ENCODE measurements at regions not wholly inside any gene's neighbourhood (a gene's known extent, or its start where the extent isn't known, plus 50 kb on each side); places are given as distances from the start of the nearest gene placed in this dataset.
"Not testable (repeated sequence)": the region's sequence is repeated elsewhere in the genome, so short reads cannot be mapped to it uniquely, and the experiment has no call there.

DNA sequence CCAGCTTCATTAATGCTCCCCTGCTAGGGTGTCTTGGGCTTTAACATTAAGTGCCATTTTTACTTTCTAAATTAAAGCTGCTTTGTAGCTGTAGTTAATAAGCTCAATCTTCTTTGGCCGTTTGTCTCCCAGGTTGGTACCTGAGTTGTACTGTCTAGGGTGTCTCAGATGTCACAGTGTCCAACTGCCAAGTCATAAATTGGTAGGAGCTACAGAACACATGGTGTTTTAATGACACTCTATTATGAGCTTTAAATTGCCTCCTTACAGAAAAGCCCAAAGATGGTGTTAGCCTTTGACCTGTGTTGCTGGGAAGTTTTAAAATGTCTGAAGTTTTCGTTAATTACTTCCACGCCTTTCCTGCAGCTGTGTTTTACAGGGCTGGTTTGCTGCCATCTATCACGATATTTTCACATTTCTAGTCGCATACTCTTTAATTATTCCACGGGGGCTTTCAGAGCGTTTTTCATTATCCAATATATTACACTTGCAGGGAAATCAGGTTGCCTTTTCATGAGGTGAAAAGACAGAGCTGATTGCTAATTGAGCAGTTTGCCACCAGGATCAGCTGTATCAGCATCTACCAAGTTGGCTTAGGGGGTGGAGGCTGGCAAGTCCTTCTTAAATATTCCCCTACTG lies 247.8 kb upstream of the PLPP4 start:
- no peak for DNase-seq

DNA sequence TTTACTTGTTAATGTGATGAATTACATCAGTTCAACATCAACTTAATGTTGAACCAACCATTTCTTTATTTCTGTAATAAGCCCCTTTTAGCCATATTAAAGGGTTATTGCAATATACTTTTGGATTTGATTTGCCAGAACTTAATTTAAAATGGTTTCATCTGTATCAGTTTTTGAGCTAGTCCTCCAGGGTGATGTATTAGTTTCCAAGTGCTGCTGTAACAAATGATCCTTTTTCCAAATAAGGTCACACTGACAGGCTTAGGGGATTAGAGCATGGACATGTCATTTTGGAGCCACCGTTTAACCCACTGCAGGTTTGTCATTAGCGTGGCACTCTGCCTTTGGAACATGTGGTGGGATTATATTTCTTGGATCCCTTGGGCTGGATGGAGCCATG lies 244.8 kb upstream of the PLPP4 start:
- no peak for DNase-seq

DNA sequence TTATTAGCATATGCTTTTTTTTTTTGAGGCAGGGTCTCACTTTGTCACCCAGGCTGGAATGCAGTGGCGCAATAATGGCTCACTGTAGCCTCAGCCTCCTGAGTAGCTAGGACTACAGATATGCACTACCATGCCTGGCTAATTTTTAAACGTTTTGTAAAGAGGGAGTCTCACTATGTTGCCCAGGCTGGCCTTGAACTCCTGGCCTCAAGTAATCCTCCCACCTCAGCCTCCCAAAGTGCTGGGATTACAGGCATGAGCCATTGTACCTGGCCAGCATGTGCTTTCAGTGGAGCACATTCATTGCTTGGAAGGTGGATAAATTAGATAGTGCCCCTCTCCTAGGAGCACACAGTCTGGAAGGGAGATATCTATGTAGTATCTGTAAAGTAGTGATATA lies 243.7 kb upstream of the PLPP4 start:
- not testable (repeated sequence) for DNase-seq

DNA sequence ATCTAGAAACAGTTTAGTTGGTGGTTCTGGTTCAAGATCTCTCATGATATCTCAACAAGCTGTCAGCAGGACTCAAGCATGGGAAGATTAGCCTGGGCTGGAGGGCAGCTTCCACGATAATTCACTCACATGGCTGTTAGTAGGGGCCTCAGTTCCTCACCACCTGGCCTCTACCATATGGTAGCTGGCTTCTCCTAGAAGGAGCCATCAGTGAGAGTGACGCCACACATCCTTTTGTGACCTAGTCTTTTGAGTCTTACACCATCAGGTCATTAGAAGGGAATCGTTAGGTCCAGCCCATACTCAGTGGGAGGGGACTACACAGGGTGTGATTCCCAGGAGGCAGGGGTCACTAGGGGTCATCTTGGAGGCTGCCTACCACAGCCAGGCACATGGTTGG lies 239.3 kb upstream of the PLPP4 start:
- no peak for DNase-seq

DNA sequence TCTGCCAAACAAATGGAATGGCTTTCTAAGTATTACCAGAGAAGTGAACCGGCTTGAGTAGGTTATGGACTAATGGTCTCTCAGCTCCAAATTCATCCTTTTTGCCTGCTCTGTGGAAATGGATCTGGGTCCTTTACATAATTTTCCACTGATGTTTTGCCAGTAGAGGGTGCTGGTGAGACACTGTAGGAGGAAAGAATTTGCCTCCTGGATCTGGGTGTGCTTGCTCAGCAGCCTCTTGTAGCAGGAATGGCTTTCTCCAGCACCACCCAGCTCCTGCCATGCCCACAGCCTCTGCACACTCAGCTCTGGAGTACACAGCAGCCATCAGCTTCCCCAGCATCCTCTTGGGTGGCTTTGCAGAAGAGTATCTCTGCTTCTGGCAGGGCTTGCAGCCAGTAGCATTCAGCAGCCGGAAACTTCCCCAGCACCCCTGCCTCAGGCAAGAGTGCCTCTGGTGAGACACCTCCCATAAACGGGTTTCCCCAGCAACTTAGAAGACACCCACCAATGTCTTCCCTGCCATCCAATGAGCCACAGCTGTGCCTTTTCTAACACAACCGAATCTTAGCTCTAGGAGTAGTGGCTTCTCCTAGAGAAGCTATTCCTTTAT lies 235.0 kb upstream of the PLPP4 start:
- DNase-seq: no peak

DNA sequence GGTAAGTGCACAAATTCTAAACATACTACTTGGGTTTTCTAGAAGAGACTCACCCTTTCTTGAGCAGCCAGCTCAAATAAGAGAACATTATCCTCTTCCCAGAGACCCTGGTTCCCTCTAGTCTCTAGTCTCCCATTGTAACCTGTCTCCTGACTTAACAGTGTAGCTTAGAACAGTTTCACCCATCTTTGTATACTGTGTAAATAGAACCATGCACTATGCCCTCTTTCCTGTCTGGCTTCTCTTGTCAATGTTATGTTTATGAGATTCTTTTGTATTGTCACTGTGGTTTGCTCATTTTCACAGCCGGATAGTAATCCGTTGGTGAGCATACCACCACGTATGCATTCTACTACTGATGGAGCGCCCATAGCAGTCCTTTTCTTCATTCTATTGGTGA lies 227.4 kb upstream of the PLPP4 start:
- no peak for DNase-seq

DNA sequence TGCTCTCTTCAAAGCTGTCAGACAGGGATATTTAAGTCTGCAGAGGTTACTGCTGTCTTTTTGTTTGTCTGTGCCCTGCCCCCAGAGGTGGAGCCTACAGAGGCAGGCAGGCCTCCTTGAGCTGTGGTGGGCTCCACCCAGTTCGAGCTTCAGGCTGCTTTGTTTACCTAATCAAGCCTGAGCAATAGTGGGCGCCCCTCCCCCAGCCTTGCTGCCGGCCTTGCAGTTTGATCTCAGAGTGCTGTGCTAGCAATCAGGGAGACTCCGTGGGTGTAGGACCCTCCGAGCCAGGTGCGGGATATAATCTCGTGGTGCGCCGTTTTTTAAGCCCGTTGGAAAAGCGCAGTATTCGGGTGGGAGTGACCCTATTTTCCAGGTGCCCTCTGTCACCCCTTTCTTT lies 217.3 kb upstream of the PLPP4 start:
- not testable (repeated sequence) for DNase-seq

DNA sequence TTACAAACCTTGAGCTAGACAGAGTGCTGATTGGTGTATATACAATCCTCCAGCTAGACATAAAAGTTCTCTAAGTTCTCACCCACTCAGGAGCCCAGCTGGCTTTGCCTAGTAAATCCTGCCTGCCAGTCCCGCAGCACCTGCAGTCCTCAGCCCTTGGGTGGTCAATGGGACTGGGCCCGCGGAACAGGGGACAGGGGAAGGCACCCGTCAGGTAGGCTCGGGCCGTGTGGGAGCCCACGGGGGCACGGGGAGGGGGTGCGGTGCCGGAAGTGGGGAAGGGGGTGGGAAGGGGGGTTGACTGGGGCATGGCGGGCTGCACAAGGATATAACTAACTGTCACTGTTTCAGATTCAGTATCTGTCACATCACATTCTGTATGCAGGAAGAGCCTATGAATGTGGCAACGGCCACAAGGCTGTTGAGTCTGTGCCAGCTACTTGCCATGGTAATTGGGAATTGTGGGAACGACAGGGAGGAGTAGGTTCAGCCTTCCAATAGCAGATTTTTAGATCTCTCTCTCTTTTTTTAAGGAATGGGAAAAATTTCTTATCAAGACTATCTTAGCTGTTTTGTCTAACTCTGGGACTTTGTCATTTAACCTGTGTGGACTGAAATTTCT lies 205.1 kb upstream of the PLPP4 start:
- no peak for DNase-seq

DNA sequence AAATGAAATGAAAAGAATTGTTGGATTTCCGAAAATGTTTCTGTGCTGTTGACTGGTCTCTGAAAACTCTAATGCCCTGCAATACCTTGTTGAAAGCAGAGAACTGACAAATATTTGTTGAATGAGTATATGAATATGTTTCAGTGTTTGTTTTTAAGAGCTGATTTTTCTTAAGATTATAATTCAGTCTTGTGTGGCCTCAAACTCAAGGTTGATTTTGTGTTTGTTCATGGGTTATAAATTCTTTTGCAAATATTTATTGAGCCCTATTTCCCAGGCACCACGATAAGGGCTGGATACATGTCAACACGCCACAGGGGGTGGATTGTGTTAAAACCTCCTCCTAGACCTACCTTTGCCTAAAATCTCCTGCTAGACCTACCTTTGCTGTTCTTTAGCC lies 203.9 kb upstream of the PLPP4 start:
- DNase-seq: no peak

DNA sequence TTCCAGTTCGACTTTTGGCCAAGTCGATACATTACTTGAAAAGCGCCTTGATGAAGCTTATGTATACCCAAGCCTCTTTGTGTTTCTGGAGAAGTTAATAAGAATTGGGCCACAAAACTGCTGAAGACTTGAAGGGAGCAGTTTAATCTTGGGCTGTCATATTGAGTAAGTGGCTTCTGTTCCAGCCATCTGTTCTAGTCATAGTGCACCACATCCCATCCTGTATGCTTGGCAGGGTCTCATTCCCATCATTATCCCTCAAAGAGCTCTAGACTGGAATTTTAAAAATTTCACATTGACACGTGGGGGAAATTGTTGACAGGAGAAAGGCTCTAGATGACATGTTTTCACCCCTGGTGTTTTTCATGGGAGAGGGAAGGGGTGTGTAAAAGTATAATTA lies 196.6 kb upstream of the PLPP4 start:
- no peak for DNase-seq

DNA sequence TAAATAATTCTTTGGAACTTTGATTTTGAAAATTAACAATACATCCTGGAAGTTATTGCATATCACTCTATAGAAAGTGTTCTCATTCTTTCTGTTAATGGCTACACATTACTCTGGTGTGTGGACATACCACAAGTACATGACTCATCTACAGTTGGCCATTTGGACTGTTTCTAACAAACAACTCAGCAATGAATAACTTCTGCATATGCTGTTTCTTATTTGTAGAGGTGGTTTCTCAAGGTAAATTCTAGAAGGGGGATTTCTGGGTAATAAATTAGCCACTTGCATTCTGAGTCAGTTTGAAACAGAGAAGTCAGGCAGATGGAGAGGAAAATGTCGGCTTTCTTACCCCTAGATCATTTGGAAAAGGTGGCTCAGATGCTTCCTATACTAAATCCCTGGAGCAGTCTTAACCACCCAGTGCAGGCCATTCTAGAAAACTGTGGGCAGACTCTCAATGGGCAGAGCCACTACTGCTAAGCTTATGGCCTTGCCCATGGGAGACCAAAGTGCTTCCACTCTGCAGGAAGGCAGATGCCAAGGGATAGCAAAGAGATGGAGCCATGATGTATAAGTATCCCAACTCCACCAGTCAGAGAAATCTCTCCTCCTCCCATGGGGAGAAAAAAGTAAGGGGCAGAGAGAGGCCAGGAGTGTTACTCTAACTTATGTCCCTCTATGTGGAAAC lies 194.0 kb upstream of the PLPP4 start:
- DNase-seq: no peak

DNA sequence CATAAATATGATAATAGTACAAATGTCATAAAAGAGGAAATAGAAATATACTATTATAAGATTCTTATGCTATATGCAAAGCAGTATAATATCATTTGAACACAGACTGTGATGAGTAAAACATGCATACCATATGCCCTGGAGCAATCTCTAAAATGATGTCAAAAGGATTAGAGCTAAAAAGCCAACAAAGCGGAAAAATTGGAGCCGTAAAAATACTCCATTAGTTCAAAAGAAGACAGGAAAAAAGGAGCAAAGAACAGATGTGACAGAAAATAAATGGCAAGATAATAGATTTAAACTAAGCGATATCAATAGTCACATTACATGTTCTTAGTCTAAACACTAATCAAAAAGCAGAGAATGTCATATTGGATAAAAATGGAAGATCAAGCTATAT lies 191.0 kb upstream of the PLPP4 start:
- no peak for DNase-seq

DNA sequence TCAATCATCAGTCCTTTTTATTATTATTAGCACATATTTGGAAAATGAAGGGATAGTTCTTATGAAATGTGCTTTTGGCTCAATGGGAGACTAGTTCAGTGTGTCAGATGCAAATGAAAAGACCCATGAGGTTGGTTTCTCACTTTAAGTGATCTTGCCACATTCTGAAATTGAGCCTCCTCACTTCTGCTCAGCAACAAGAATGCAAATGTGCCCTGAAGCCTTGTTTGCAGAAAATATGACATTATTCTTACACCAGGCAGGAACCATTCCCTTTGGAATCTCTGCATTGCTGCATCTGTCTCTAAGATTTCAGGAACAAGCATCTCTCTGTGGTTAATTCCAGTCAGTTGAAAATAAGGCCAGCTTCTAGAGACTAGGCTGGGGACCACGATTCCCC lies 186.1 kb upstream of the PLPP4 start:
- DNase-seq: no peak

DNA sequence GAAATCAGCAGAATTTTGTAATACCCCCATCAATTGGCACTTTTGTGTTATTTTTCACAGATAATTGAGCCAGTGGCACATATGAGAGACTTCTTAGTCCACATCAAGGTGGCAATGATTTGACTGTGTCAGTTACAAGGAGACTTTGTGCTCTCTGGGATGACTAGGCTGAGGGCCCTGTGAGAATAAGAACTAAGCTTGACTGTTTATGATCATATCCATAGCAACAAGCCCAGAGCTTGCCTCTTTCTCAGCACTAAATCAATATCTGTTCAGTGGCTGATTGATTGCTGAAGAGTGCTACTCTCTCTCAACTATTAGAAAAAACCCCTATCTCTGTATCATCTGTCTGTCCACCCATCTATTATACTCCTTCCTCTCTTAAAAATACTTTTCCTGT lies 185.3 kb upstream of the PLPP4 start:
- no peak for DNase-seq

DNA sequence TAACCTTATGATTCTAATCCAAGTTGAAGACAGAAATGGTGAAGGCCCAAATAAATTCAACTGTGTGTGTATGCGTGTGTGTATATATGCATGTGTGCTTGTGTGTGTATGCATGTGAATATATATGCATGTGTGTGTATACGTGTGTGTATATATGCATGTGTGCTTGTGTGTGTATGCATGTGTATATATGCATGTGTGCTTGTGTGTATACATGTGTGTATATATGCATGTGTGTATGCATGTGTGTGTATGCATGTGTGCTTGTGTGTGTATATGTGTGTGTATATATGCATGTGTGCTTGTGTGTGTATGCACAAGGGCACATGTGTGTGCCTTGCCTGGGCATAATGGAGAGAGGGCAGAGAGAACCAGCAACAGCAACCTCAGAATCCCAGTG lies 184.7 kb upstream of the PLPP4 start:
- no peak for DNase-seq

DNA sequence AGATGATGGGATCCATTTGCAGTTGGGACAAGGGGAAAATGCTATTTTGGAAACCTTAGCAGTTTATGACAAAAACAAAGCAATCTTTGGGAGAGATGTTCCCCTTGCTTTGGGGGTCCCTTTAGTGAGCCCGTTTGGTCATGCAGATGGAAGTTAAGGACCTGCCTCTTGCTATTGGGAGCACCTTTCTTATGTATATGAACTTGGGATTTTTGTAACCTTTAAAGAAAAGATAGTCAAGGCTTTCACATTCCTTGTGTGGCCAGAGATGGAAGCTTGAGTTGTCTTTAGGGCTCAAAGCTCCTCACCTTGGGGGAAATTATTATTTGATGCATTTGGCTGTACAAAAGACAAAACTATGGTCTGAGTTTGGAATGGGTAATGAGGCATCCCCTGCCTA lies 179.0 kb upstream of the PLPP4 start:
- DNase-seq: no peak

DNA sequence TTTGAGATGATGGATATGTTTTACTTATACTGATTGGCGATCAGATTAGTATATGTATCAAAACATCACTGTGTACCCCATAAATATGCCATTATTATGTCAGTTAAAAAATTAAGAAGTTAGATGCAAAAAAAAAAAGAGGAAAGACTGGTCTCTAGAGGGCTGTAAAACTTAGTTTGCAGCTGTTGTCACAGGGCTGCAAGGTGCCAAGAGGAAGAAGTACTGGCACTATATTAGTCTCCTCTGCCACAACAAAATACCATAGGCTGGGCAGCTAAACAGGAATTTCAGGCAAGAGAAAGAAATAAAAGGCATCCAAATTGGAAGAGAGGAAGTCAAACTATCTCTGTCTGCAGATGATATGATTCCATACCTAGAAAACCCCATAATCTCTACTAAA lies 177.8 kb upstream of the PLPP4 start:
- no peak for DNase-seq

DNA sequence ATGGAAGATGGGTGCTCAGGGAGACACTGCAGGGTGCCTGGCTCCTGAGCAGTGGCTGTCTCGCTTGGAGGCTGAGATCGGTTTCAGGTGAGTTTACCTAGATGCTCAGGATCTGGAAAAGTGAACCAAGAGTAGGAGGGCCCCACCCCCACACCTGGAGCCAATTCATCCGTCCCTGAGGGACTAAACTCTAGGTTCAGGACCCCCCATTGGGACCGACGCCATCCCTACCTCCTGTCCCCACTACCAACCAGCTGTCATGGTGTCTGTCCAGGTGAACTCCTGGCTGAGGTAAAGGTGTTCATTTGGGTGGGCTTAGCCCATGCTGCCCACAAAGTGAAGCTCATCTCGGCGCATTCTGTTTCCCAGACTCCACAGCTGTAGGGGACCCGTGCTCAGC lies 174.6 kb upstream of the PLPP4 start:
- DNase-seq: no peak

DNA sequence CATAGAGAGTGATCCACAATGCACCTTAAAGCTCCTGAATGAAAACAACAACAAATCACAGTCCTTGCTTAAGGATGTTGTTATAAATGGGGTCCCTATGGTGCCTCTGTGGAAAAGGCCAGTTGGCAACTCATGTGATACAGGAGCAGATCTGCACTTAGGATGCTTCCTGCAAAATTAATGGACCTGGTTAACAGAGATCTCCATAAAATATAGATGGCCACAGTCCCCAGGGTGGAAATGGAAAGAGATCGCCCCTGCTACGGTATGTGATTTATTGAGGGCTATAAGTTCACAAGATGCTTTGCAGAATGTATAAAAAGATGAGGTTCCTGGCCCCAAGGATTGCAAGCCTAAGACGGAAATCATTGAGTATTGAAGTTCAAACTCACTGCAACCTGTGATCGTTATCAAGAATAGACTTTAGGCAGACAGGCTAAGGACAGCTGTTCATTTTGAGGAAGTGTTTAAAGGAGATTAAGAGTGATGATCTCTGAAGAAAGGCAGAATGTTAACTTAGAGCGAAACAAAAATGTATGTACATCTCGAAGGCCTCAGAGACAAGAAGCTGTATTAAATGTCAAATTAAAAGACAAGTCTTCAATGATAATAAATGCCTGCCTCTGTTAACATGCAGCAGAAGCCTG lies 174.1 kb upstream of the PLPP4 start:
- DNase-seq: no peak

DNA sequence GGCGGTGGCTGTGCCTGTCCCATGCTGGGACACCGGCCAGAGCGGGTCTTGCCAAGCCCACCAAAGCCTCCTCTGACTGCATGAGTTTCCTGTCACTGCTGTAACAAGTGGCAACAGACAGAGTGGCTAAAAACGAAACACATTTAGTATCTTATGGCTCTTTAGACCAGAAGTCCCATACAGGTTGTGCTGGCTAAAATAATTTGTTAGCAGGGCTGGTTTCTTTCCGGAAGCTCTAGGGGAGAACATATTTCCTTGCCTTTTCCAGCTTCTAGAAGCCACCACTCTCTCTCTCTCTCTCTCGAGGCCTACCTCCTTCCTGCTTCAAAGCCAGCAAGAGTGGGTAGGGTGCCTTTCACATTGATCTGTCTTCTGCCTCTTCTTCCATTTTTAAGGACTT lies 171.6 kb upstream of the PLPP4 start:
- no peak for DNase-seq

DNA sequence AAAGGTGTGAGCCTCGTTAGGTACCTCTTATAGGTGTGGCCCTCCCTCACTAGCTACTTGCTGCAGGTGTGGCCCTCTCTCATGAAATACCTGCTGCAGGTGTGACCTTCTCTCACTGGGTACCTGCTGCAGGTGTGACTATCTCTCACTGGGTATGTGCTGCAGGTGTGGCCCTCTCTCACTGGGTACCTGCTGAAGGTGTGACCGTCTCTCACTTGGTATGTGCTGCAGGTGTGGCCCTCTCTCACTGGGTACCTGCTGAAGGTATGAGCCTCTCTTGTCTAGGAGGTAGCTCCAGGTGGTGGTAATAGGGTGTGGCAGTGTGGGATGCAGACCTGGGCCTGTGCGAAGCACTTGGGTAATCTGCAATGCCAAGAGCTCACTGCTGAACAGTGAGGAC lies 170.7 kb upstream of the PLPP4 start:
- no peak for DNase-seq

DNA sequence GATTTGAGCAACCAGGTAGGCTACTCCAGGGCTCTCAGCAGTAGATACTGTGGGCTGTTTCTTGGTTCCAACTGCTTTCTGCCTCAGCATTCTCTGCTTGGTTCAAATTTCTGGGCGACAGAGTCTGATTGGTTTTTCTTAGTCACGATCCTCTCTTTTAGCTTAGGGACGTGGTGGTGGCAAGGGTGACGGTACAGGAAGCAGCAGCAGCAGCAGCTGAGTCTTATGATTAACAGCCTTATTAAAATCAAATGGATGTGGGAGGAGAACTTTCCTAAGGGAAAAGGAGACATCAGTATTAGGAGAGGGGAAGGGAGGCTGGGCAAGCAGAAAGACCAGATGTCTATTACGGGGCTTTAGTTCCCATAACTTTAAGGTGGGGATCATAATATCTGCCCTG lies 156.5 kb upstream of the PLPP4 start:
- DNase-seq: no peak

DNA sequence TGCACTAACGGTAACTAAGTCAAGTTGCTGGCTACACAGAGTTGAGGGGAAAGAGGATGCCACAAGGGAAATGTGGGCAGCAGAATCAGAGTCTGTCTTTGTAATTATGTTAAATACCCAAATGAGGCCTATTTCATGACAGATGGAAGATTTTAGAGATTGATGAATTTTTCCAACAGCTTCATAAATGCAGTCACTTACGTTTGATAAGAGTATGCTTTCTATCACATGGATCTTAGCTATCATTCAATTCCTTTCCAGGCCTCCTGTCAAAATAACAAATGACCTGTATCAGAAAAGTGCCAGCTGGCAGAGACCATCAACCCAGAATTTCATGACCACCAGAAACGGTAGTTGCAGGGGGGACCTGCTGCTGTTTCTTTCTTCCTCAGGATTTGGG lies 148.4 kb upstream of the PLPP4 start:
- DNase-seq: no peak

DNA sequence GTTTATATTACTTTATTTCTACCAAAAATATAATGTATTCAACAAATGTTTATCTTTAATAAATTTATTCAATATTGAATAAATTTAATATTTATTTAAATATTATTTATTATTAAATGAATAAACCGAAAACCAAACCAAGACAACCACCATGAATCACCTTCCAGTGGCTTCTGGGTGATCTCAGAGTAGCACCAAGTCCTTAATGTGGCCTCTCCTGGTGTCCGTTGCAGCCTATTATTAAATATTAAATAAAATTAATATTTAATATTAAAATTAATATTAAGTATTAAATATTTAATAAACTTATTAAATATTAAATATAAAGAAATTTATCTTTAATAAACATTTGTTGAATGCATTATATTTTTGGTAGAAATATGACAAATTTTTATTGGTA lies 143.3 kb upstream of the PLPP4 start:
- DNase-seq: no peak
